ENCODE measurements at regions not wholly inside any gene's neighbourhood (a gene's known extent, or its start where the extent isn't known, plus 50 kb on each side); places are given as distances from the start of the nearest gene placed in this dataset.
A peak's percentile ranks its signal among the peaks of the same experiment; 100 is the strongest.

GRCh38 chr9:89234205-89235067 lies 55.8 kb upstream of the SHC3 start:
- ChIA-PET POLR2A (no interaction called here), CTCF (no interaction called here)
- no peak overlapping the region for H3K27ac Mint-ChIP-seq
- no peaks in the 10 kb centered on the region for H3K36me3 Mint-ChIP-seq (ENCODE audit: low read depth)
- no peak overlapping the region for H3K4me3 Mint-ChIP-seq
- peaks cover 66% of the 10 kb centered on the region for H3K27me3 Mint-ChIP-seq
- H3K4me1 Mint-ChIP-seq: peaks cover 7% of the 10 kb centered on the region
- peaks cover 2% of the 10 kb centered on the region for H3K9me3 Mint-ChIP-seq
- DNase-seq: peak; percentile 31

DNA sequence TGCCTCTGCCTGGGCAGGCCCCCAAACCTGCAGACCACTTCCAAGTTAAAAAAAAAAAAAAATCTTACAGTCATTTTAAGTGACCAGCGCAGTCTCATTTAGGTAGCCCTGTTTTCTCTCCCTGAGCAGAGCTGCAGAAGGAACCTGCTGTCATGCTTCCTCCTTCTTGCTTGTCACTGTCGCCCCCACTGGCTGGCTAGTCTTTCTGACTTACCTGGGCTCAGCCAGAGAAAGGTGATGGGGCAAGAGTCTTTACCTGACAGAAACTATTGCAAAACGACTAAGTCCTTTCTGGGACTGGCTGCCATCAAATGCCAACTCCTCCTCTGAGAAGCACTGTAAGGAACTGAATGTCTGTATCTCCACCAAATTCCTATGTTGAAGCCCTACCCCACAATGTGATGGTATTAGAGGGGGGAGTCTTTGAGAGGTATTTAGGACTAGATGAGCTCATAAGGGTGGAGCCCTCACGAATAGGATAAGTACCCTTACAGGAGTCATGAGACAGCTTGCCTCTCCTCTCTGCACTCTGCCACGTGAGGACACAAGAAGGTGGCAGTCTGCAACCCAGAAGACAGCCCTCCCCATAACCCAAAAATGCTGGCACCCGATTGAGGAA lies 58.4 kb upstream of the SHC3 start:
- H3K4me3 Mint-ChIP-seq: no peak overlapping the region

GRCh38 chr9:89238424-89238823 lies 59.8 kb upstream of the SHC3 start:
- ChIA-PET POLR2A (no interaction called here), CTCF (no interaction called here)
- no peak for DNase-seq
- H3K4me3 Mint-ChIP-seq: no peak overlapping the region
- no peaks in the 10 kb centered on the region for H3K9me3 Mint-ChIP-seq
- no peak overlapping the region for H3K27ac Mint-ChIP-seq
- peaks cover 57% of the 10 kb centered on the region for H3K27me3 Mint-ChIP-seq
- H3K4me1 Mint-ChIP-seq: peaks cover 7% of the 10 kb centered on the region
- no peaks in the 10 kb centered on the region for H3K36me3 Mint-ChIP-seq (ENCODE audit: low read depth)

More for the DNA sequence above, 58.4 kb upstream of the SHC3 start:
- H3K27me3 Mint-ChIP-seq: peaks cover 62% of the 10 kb centered on the region
- peaks cover 7% of the 10 kb centered on the region for H3K4me1 Mint-ChIP-seq
- no peak for DNase-seq
- CTCF ChIA-PET: interaction anchor here (0.7 kb wide), 1 partner anchor 206 kb away, joined by 3 read pairs; no protein-coding TSS in a partner anchor
- no peak overlapping the region for H3K27ac Mint-ChIP-seq
- POLR2A ChIA-PET: no interaction called here
- no peaks in the 10 kb centered on the region for H3K9me3 Mint-ChIP-seq
- no peaks in the 10 kb centered on the region for H3K36me3 Mint-ChIP-seq (ENCODE audit: low read depth)

DNA sequence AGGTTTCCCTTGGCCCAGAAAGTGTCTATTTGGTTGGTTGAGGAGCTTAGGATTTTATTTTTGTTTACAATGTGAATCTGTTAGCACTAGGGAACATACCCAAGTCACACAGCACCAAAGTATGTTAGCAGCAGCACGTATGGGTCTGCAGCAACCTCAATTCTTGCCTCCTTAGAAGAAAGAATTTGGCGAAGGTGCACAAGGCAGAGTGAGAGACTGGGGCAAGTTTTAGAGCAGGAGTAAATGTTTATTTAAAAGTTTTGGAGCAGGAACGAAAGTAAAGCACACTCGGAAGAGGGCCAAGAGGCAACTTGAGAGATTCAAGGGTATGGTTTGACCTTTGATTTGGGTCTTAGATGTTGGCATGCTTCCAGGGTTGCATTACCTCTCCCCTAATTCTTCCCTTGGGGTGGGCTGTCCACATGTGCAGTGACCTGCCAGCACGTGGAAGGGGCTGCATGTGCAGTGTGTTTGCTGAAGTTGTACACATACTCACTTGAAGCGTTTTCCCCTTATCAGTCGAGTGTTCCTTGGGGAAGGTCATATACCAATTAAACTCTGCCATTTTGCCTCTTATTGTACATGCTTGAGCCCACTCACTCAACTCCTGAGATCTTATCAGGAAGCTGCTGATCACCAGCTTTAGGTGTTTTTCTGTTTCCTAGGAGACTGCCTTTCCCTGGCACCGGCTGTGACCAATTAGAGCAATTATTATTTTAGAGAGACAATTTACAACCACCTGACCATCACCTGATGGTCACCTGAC lies 64.9 kb upstream of the SHC3 start:
- CTCF ChIA-PET: no interaction called here
- H3K9me3 Mint-ChIP-seq: no peaks in the 10 kb centered on the region
- DNase-seq: no peak

GRCh38 chr9:89246840-89247239 lies 64.2 kb upstream of the CKS2 start:
- Mint-ChIP-seq H3K27me3 (peaks cover 9% of the 10 kb centered on the region), H3K4me3 (no peak overlapping the region), H3K27ac (no peak overlapping the region), H3K36me3 (ENCODE audit: low read depth) (no peaks in the 10 kb centered on the region), H3K9me3 (no peaks in the 10 kb centered on the region), H3K4me1 (no peaks in the 10 kb centered on the region)
- POLR2A ChIA-PET: no interaction called here
- CTCF ChIA-PET: interaction anchor here (0.6 kb wide), 1 partner anchor 755 kb away, joined by 3 read pairs; no protein-coding TSS in a partner anchor
- DNase-seq: no peak

More for the DNA sequence above, 64.9 kb upstream of the SHC3 start:
- peaks cover 25% of the 10 kb centered on the region for H3K27me3 Mint-ChIP-seq
- no peaks in the 10 kb centered on the region for H3K4me1 Mint-ChIP-seq
- H3K27ac Mint-ChIP-seq: no peak overlapping the region
- no peak overlapping the region for H3K4me3 Mint-ChIP-seq
- H3K36me3 Mint-ChIP-seq (ENCODE audit: low read depth): no peaks in the 10 kb centered on the region
- POLR2A ChIA-PET: no interaction called here

- ChIA-PET CTCF (no interaction called here), POLR2A (no interaction called here)
- peaks cover 7% of the 10 kb centered on the region for H3K27me3 Mint-ChIP-seq
These were observed 63.3 kb upstream of the CKS2 start for GRCh38 chr9:89247431-89248353.

GRCh38 chr9:89249001-89249400 lies 62.0 kb upstream of the CKS2 start:
- POLR2A ChIA-PET: no interaction called here
- Mint-ChIP-seq H3K27ac (no peak overlapping the region), H3K4me1 (no peaks in the 10 kb centered on the region), H3K4me3 (no peak overlapping the region), H3K36me3 (ENCODE audit: low read depth) (no peaks in the 10 kb centered on the region), H3K27me3 (peaks cover 7% of the 10 kb centered on the region), H3K9me3 (no peaks in the 10 kb centered on the region)
- CTCF ChIA-PET: no interaction called here
- DNase-seq: no peak

More at GRCh38 chr9:89247431-89248353, 63.3 kb upstream of the CKS2 start:
- no peak for DNase-seq
- no peaks in the 10 kb centered on the region for H3K36me3 Mint-ChIP-seq (ENCODE audit: low read depth)
- no peak overlapping the region for H3K27ac Mint-ChIP-seq
- no peaks in the 10 kb centered on the region for H3K9me3 Mint-ChIP-seq
- H3K4me3 Mint-ChIP-seq: no peak overlapping the region
- no peaks in the 10 kb centered on the region for H3K4me1 Mint-ChIP-seq

DNA sequence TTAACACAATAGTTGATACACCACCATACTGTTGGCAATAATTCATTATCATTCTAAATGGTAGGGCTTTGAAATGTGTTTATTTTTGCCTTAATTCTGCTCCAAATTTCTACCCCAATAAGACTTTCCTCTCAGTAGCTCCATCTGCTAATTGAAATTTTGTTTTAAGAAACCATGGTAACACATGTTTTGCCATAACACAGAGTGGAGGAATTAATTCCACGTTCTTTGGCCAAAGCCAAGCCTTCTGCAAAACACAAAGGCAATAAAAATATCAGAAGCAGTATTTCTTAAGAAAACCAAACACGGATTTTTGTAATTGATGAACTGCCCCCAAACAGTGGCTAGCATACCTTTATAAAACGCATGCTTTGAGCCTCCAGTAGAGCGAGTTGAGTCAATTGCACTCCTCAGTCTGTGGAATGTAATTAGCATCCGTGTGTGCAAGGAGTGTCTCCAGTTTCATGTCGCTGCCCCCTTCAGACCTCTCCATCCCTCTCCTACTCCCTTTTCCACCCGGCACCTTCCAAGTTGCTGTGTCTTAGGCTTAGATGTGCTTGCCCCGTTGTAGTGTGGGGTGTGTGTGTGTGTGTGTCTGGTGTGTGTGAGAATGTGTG lies 58.2 kb upstream of the CKS2 start:
- POLR2A ChIA-PET: no interaction called here
- no peaks in the 10 kb centered on the region for H3K36me3 Mint-ChIP-seq (ENCODE audit: low read depth)
- H3K27ac Mint-ChIP-seq: no peak overlapping the region
- H3K27me3 Mint-ChIP-seq: no peaks in the 10 kb centered on the region
- no peak overlapping the region for H3K4me3 Mint-ChIP-seq
- no peaks in the 10 kb centered on the region for H3K4me1 Mint-ChIP-seq
- DNase-seq: no peak
- H3K9me3 Mint-ChIP-seq: no peaks in the 10 kb centered on the region
- CTCF ChIA-PET: no interaction called here

- CTCF ChIA-PET: no interaction called here
- no peak overlapping the region for H3K4me3 Mint-ChIP-seq
These were observed 56.8 kb upstream of the CKS2 start for GRCh38 chr9:89254058-89254772.

DNA sequence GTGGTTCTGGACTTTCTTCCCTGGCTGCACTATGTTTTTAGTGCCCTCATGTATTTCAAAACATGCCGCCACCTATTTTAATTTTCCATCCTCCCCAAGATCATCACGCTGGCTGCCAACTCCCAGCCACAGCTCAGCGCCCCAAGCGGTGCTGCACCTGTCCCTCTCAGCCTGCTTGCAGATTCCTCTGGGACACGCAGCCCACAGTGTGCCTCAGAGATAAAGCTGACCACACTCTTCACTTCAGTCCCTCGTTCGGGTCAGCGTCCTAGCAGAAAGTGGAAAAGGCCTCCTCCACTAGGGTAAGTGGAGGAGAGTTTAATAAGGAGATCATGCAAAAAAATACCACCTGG lies 56.2 kb upstream of the CKS2 start:
- Mint-ChIP-seq H3K4me1 (no peaks in the 10 kb centered on the region), H3K36me3 (ENCODE audit: low read depth) (no peaks in the 10 kb centered on the region), H3K27me3 (no peaks in the 10 kb centered on the region), H3K27ac (no peak overlapping the region), H3K4me3 (no peak overlapping the region), H3K9me3 (no peaks in the 10 kb centered on the region)
- DNase-seq: no peak
- POLR2A ChIA-PET: no interaction called here
- CTCF ChIA-PET: no interaction called here

More at GRCh38 chr9:89254058-89254772, 56.8 kb upstream of the CKS2 start:
- POLR2A ChIA-PET: no interaction called here
- DNase-seq: no peak
- Mint-ChIP-seq H3K9me3 (no peaks in the 10 kb centered on the region), H3K4me1 (no peaks in the 10 kb centered on the region), H3K36me3 (ENCODE audit: low read depth) (no peaks in the 10 kb centered on the region), H3K27ac (no peak overlapping the region), H3K27me3 (no peaks in the 10 kb centered on the region)

DNA sequence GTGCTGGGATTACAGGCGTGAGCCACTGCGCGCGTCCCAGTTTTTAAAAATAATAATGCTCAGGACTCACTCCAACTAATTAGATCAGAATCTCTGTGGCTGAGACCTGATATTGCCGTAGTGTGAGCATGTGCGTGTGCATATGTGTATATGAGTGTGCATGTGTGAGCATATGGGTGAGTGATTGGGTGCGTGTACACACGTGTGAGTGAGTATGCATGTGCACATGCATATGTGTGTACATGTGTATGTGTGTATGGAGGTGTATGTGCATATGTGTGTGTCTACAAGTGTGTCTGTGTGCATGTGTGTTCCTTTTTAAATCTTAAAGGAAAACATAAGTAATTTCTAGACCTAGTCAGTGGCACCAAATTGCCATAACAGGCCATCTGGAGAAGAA lies 54.8 kb upstream of the CKS2 start:
- no peaks in the 10 kb centered on the region for H3K27me3 Mint-ChIP-seq
- CTCF ChIA-PET: no interaction called here
- DNase-seq: no peak

DNA sequence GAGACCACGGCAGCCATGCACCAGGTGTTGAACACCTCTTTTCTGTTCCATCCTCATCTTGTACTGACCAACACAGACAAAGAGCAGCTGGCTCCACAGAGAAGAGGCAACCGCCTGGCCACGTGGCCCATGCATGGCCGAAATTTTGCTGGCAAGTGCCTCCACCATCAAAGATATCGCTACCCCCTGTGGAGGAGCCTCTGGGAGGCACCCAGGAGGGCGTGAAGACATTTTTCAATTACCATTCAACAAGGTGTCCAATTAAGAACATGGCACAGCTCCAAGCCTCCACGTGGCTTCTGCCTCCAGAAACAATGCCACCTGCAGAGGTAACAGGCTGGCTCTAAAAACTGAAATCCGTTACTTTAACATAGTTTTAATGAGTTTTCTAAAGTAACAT lies 54.4 kb upstream of the CKS2 start:
- Mint-ChIP-seq H3K27me3 (no peaks in the 10 kb centered on the region), H3K9me3 (no peaks in the 10 kb centered on the region), H3K36me3 (ENCODE audit: low read depth) (no peaks in the 10 kb centered on the region), H3K27ac (no peak overlapping the region), H3K4me3 (no peak overlapping the region), H3K4me1 (no peaks in the 10 kb centered on the region)
- ChIA-PET CTCF (no interaction called here), POLR2A (no interaction called here)
- DNase-seq: no peak

More for the DNA sequence above, 54.8 kb upstream of the CKS2 start:
- Mint-ChIP-seq H3K27ac (no peak overlapping the region), H3K9me3 (no peaks in the 10 kb centered on the region), H3K4me1 (no peaks in the 10 kb centered on the region), H3K4me3 (no peak overlapping the region), H3K36me3 (ENCODE audit: low read depth) (no peaks in the 10 kb centered on the region)
- POLR2A ChIA-PET: no interaction called here

Data from activated CD4-positive, alpha-beta memory T cell treated with anti-CD3 and anti-CD28 coated beads, Interleukin-2, amount 10 ng/mL, durations not matched to agents 7 days and 5 days (primary cell).